Gastrocnemius medialis (tissue), 4 donors: ENCODE measurements at regions not wholly inside any gene's neighbourhood (a gene's known extent, or its start where the extent isn't known, plus 50 kb on each side); places are given as distances from the start of the nearest gene placed in this dataset.
"Not testable (repeated sequence)": the region's sequence is repeated elsewhere in the genome, so short reads cannot be mapped to it uniquely, and the experiment has no call there.

ENCODE experiments used
- ATAC-seq, 2 donors: fragments of 150-250 bp; one replicate each; pipeline ENCODE4 v1.9.1; 2016
- DNase-seq, 2 donors: peaks; one replicate each; pipeline ENCODE4 v3.0.0-alpha.2; 2019
- H3K27ac ChIP-seq, 4 donors: fragments of 200-600 bp; sonication (generic); 1 replicate in 1 of 4; 2 replicates in 3 of 4; pipeline ENCODE4 v1.5.1; 2016 to 2018; ENCODE audit warnings: mild to moderate bottlenecking in 2 of 4, moderate library complexity in 1 of 4
- H3K27me3 ChIP-seq, 3 donors: fragments of 200-600 bp; sonication (generic) in 2 of 3; 1 replicate in 1 of 3; 2 replicates in 2 of 3; pipeline versions ENCODE4 v1.5.1 to v1.6.0; 2016 to 2019; ENCODE audit warnings: mild to moderate bottlenecking in 1 of 3, moderate library complexity in 1 of 3
- H3K36me3 ChIP-seq, 2 donors: fragments of 200-600 bp; sonication (generic) in 1 of 2; one replicate each; pipeline ENCODE4 v1.5.1; 2017 to 2018
- H3K4me1 ChIP-seq, 2 donors: fragments of 200-600 bp; sonication (generic) in 1 of 2; one replicate each; pipeline ENCODE4 v1.5.1; 2016 to 2017; ENCODE audit warnings: mild to moderate bottlenecking in 2 of 2
- H3K4me3 ChIP-seq, 4 donors: fragments of 200-600 bp; sonication (generic) in 3 of 4; 1 replicate in 1 of 4; 2 replicates in 3 of 4; pipeline ENCODE4 v1.5.1; 2016 to 2019; ENCODE audit warnings: mild to moderate bottlenecking in 2 of 4
- H3K9me3 ChIP-seq, 3 donors: fragments of 200-600 bp; sonication (generic) in 2 of 3; 1 replicate in 1 of 3; 2 replicates in 2 of 3; pipeline ENCODE4 v1.5.1; 2016 to 2019
- POLR2A ChIP-seq, 2 donors: fragments of 450-650 bp; IDR thresholded peaks; one replicate each; pipeline ENCODE4 v1.6.1; 2017; ENCODE audit warnings: antibody characterized with exemption in 2 of 2, mild to moderate bottlenecking in 2 of 2, moderate library complexity in 2 of 2
- in situ Hi-C, 4 donors: fragments of 200-750 bp; cut with MboI; loops; one replicate each; pipeline versions ENCODE4 v1.15.0 to v1.8.0; 2017; ENCODE audit warnings: low sequenced_read_pairs in 4 of 4
- intact Hi-C: fragments of 100-400 bp; cut with DNase I; formaldehyde crosslinking; loops from one replicate; pipeline ENCODE4 v1.15.1; 2023; ENCODE audit warnings: low total_unique reads
- TF ChIP-seq, protein P1 (sequence below), 5 experiments: fragments of 450-650 bp in 3 of 5; fragments of 200-600 bp in 2 of 5; sonication (generic) in 2 of 5; IDR thresholded peaks in 4 of 5; conservative IDR thresholded peaks in 1 of 5; 1 replicate in 4 of 5; 2 replicates in 1 of 5; pipeline ENCODE4 v1.5.1; 2016 to 2019; ENCODE audit warnings: antibody characterized with exemption in 5 of 5, mild to moderate bottlenecking in 3 of 5, moderate library complexity in 3 of 5

DNA sequence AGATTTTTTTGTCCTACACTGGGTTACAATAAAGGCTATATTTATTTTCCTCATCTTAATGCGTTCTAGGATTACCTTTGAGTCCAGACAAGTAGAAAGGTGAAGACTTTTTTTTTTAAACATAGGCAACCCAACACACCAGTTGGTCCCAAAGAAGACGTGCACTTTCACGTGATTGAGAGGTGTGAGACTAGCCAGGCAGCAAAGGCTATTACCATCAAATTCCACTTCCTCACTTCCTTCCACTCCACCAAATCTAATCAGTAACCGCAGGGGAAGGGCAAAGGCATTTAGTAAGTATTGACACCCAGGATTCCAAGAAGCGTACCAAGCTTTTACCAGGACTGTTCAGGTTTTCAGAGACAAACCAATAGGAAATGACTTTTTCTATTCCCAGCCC lies 109.3 kb downstream of the APIP start:
- DNase-seq, result no peak
- intact Hi-C loops, result no loop called here
- in situ Hi-C loops, result no loop called here

DNA sequence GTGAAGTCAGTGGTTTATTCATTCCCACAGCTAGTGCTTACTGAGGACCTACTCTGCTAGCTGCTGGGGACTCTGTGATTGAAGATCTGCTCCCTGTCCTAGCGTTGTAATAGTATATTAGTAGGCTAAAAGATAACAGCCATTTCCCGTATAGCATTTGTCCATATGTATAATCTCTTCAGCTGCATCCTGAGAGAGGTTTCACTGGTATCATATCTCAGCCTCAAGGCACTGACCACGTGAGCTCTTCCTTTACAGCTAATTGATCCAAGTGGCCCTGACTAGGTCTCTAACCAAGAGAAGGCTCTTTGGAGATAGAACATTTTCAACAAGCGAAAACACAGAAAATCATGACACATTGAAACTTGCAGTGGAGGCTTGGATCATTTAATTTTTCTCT lies 110.2 kb downstream of the APIP start:
- DNase-seq (no peak), ATAC-seq (no peak)
- Histone ChIP-seq H3K27me3 (no peaks in the 10 kb centered on the region), H3K9me3 (no peaks in the 10 kb centered on the region), H3K36me3 (no peaks in the 10 kb centered on the region), H3K27ac (no peak overlapping the region), H3K4me1 (no peaks in the 10 kb centered on the region), H3K4me3 (no peak overlapping the region)
- intact Hi-C loops, result no loop called here
- TF ChIP-seq POLR2A (IDR thresholded peaks at IDR 0.05), result no peak
- TF ChIP-seq, protein P1, sequence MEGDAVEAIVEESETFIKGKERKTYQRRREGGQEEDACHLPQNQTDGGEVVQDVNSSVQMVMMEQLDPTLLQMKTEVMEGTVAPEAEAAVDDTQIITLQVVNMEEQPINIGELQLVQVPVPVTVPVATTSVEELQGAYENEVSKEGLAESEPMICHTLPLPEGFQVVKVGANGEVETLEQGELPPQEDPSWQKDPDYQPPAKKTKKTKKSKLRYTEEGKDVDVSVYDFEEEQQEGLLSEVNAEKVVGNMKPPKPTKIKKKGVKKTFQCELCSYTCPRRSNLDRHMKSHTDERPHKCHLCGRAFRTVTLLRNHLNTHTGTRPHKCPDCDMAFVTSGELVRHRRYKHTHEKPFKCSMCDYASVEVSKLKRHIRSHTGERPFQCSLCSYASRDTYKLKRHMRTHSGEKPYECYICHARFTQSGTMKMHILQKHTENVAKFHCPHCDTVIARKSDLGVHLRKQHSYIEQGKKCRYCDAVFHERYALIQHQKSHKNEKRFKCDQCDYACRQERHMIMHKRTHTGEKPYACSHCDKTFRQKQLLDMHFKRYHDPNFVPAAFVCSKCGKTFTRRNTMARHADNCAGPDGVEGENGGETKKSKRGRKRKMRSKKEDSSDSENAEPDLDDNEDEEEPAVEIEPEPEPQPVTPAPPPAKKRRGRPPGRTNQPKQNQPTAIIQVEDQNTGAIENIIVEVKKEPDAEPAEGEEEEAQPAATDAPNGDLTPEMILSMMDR (IDR thresholded peaks at IDR 0.05 in 4 of 5, conservative IDR thresholded peaks at IDR 0.05 in 1 of 5), result no peak
- in situ Hi-C loops, result no loop called here

More for the DNA sequence above, 109.3 kb downstream of the APIP start:
- Histone ChIP-seq H3K4me3 (no peak overlapping the region), H3K36me3 (no peaks in the 10 kb centered on the region), H3K9me3 (no peaks in the 10 kb centered on the region), H3K4me1 (no peaks in the 10 kb centered on the region), H3K27me3 (no peaks in the 10 kb centered on the region), H3K27ac (no peak overlapping the region)
- ATAC-seq, result no peak
- no peak for TF ChIP-seq POLR2A (IDR thresholded peaks at IDR 0.05)
- TF ChIP-seq, protein P1 (IDR thresholded peaks at IDR 0.05 in 4 of 5, conservative IDR thresholded peaks at IDR 0.05 in 1 of 5), result no peak

DNA sequence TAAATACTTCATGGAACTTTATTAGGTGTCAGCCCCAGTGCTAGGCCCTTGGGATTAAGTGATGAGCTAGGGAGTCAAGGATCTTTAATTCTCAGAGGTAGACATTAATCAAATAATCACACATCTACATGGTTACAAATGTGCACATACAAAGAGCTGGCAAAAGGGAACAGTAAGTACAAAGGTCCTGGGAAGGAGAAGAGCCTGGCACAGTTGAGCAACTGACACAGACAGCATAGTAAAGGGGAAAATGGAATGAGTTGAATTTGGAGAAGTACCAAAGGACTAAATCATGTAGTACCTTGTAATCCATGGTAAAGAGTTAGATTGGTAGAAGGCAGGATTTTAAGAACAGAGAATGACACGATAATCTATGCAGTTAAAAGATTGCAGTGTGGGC lies 116.3 kb downstream of the APIP start:
- ATAC-seq (no peak), DNase-seq (no peak)
- Histone ChIP-seq H3K27ac (no peak overlapping the region), H3K27me3 (no peaks in the 10 kb centered on the region), H3K4me3 (no peak overlapping the region), H3K4me1 (no peaks in the 10 kb centered on the region), H3K36me3 (no peaks in the 10 kb centered on the region), H3K9me3 (no peaks in the 10 kb centered on the region)
- in situ Hi-C loops (no loop called here), intact Hi-C loops (no loop called here)
- TF ChIP-seq POLR2A (IDR thresholded peaks at IDR 0.05), result no peak
- TF ChIP-seq, protein P1 (IDR thresholded peaks at IDR 0.05 in 4 of 5, conservative IDR thresholded peaks at IDR 0.05 in 1 of 5), result no peak

DNA sequence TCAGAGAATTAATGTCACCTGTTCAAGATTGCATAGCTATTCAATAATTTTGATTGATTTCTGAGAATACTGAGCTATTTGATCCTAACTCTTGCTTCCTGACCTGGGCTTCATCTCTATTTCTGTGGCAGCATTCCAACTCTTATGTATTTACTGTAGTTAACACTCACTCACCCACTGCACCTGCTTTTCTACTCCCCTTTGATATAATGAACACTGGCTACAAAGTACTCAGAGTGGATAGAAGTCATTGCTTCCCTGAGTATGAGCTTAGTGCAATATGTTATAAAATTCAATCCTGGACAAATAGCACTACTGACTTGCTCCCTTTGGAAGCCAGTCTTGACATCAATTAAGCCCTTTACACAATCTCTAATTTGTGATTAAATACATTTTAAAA lies 117.2 kb downstream of the APIP start:
- DNase-seq (no peak), ATAC-seq (no peak)
- Histone ChIP-seq H3K4me1 (no peaks in the 10 kb centered on the region), H3K27me3 (no peaks in the 10 kb centered on the region), H3K4me3 (no peak overlapping the region), H3K27ac (no peak overlapping the region), H3K9me3 (no peaks in the 10 kb centered on the region), H3K36me3 (no peaks in the 10 kb centered on the region)
- no peak for TF ChIP-seq POLR2A (IDR thresholded peaks at IDR 0.05)
- TF ChIP-seq, protein P1 (IDR thresholded peaks at IDR 0.05 in 4 of 5, conservative IDR thresholded peaks at IDR 0.05 in 1 of 5), result no peak
- intact Hi-C loops (no loop called here), in situ Hi-C loops (no loop called here)

DNA sequence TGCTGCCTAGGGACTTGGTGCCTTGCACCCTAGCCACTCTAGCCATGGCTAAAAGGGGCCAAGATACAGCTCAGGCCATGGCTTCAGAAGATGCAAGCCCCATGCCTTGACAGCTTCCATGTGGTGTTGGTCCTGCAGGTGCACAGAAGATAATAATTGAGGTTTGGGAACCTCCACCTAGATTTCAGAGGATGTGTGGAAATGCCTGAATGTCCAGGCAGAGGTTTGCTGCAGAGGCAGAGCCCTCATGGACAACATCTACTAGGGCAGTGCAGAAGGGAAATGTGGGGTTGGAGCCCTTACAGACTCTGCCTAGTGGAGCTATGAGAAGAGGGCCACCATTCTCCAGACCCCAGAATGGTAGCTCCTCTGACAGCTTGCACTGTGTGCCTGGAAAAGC lies 118.7 kb downstream of the APIP start:
- H3K4me3 ChIP-seq, H3K4me1 ChIP-seq, H3K36me3 ChIP-seq, H3K27me3 ChIP-seq, DNase-seq, H3K9me3 ChIP-seq, ATAC-seq, intact Hi-C loops, H3K27ac ChIP-seq, in situ Hi-C loops: not testable (repeated sequence)
